ENCODE measurements at regions not wholly inside any gene's neighbourhood (a gene's known extent, or its start where the extent isn't known, plus 50 kb on each side); places are given as distances from the start of the nearest gene placed in this dataset.

GRCh38 chr12:28980436-28980835 is 168.6 kb upstream of the FAR2 start:
- H3K4me3 ChIP-seq (ENCODE audit: low read length): no peak overlapping the region
- H3F3A ChIP-seq (ENCODE audit: low read length, unreplicated experiment): no peaks in the 10 kb centered on the region
- no peaks in the 10 kb centered on the region for H3K79me2 ChIP-seq (ENCODE audit: low read length)
- ATAC-seq (no peak), DNase-seq (no peak)
- H4K20me1 ChIP-seq (ENCODE audit: low read length): no peaks in the 10 kb centered on the region
- 0 out of 2 replicates have a peak, but pooled peaks cover 5% of the 10 kb centered on the region for H3K9me2 ChIP-seq (replicated peaks; ENCODE audit: low read length)
- H3K27ac ChIP-seq (ENCODE audit: low read length): no peak overlapping the region
- H3K9me3 ChIP-seq (ENCODE audit: low read length): no peaks in the 10 kb centered on the region
- no peak overlapping the region for H3K4me2 ChIP-seq (ENCODE audit: low read length)
- no peaks in the 10 kb centered on the region for H3K27me3 ChIP-seq (ENCODE audit: low read length)
- no peak overlapping the region for H2AFZ ChIP-seq (ENCODE audit: low read length)
- BruUV-seq (replicated peaks): no TSS peak
- H3K36me3 ChIP-seq (ENCODE audit: low read depth, low read length): no peaks in the 10 kb centered on the region
- TF ChIP-seq EZH2 (IDR thresholded peaks at IDR 0.05; ENCODE audit: low read length, unreplicated experiment) (no peak), EZH2phosphoT487 (IDR thresholded peaks at IDR 0.05; ENCODE audit: borderline replicate concordance, low read length) (no peak)
- ChIA-PET CTCF (no interaction called here), POLR2A (ENCODE audit: unreplicated experiment) (no interaction called here)
- intact Hi-C loops (cut with micrococcal nuclease): no loop called here
- H3K9ac ChIP-seq (ENCODE audit: low read length): no peak overlapping the region
- H3K4me1 ChIP-seq (ENCODE audit: insufficient read depth, low read length): 0 out of 2 replicates have a peak, but pooled peaks cover 4% of the 10 kb centered on the region

- 0 out of 2 replicates have a peak overlapping the region, but pooled peaks have one; percentile 1 for H3K27ac ChIP-seq (ENCODE audit: low read length)
- no peaks in the 10 kb centered on the region for H3K9me3 ChIP-seq (ENCODE audit: low read length)
- no peaks in the 10 kb centered on the region for H3K9me2 ChIP-seq (replicated peaks; ENCODE audit: low read length)
- BruUV-seq (replicated peaks): no TSS peak
- POLR2A ChIA-PET (ENCODE audit: unreplicated experiment): no interaction called here
- no peaks in the 10 kb centered on the region for H3K36me3 ChIP-seq (ENCODE audit: low read depth, low read length)
- ATAC-seq (peak; percentile 52), DNase-seq (peak; percentile 53)
- H3K4me3 ChIP-seq (ENCODE audit: low read length): no peak overlapping the region
- H2AFZ ChIP-seq (ENCODE audit: low read length): peak overlapping the region; percentile 1; the same call in 1 of the 2 replicates
- no peaks in the 10 kb centered on the region for H4K20me1 ChIP-seq (ENCODE audit: low read length)
- peaks cover 10% of the 10 kb centered on the region for H3K4me1 ChIP-seq (ENCODE audit: insufficient read depth, low read length)
- H3F3A ChIP-seq (ENCODE audit: low read length, unreplicated experiment): no peaks in the 10 kb centered on the region
- H3K9ac ChIP-seq (ENCODE audit: low read length): no peak overlapping the region
- H3K4me2 ChIP-seq (ENCODE audit: low read length): no peak overlapping the region
- CTCF ChIA-PET: interaction anchor here (0.6 kb wide), 1 partner anchor 1018 kb away, joined by 4 read pairs; no protein-coding TSS in a partner anchor
- no peaks in the 10 kb centered on the region for H3K79me2 ChIP-seq (ENCODE audit: low read length)
- TF ChIP-seq EZH2phosphoT487 (IDR thresholded peaks at IDR 0.05; ENCODE audit: borderline replicate concordance, low read length) (no peak), EZH2 (IDR thresholded peaks at IDR 0.05; ENCODE audit: low read length, unreplicated experiment) (no peak), CTCF (conservative IDR thresholded peaks at IDR 0.05; ENCODE audit: low read depth, low read length) (no peak)
- intact Hi-C loops (cut with micrococcal nuclease): no loop called here
- no peaks in the 10 kb centered on the region for H3K27me3 ChIP-seq (ENCODE audit: low read length)
Measured at GRCh38 chr12:28987538-28988324, 161.3 kb upstream of the FAR2 start.

- intact Hi-C loops (cut with micrococcal nuclease): no loop called here
- Histone ChIP-seq H4K20me1 (ENCODE audit: low read length) (no peaks in the 10 kb centered on the region), H3K4me3 (ENCODE audit: low read length) (no peak overlapping the region), H3K9ac (ENCODE audit: low read length) (no peak overlapping the region), H3K36me3 (ENCODE audit: low read depth, low read length) (no peaks in the 10 kb centered on the region), H3K79me2 (ENCODE audit: low read length) (no peaks in the 10 kb centered on the region), H2AFZ (ENCODE audit: low read length) (peak overlapping the region; percentile 1; the same call in 1 of the 2 replicates), H3F3A (ENCODE audit: low read length, unreplicated experiment) (no peaks in the 10 kb centered on the region), H3K9me2 (replicated peaks; ENCODE audit: low read length) (no peaks in the 10 kb centered on the region), H3K9me3 (ENCODE audit: low read length) (no peaks in the 10 kb centered on the region), H3K4me1 (ENCODE audit: insufficient read depth, low read length) (peaks cover 10% of the 10 kb centered on the region), H3K27ac (ENCODE audit: low read length) (0 out of 2 replicates have a peak overlapping the region, but pooled peaks have one; percentile 1), H3K27me3 (ENCODE audit: low read length) (no peaks in the 10 kb centered on the region), H3K4me2 (ENCODE audit: low read length) (no peak overlapping the region)
- BruUV-seq (replicated peaks): no TSS peak
- ChIA-PET POLR2A (ENCODE audit: unreplicated experiment) (no interaction called here), CTCF (interaction anchor here (0.6 kb wide), 2 partner anchors 33 to 1018 kb away, joined by 3 to 4 read pairs; no protein-coding TSS in a partner anchor)
- no peak for TF ChIP-seq EZH2phosphoT487 (IDR thresholded peaks at IDR 0.05; ENCODE audit: borderline replicate concordance, low read length)
- no peak for TF ChIP-seq EZH2 (IDR thresholded peaks at IDR 0.05; ENCODE audit: low read length, unreplicated experiment)
- no peak for TF ChIP-seq CTCF (conservative IDR thresholded peaks at IDR 0.05; ENCODE audit: low read depth, low read length)
- DNase-seq (no peak), ATAC-seq (no peak)
Measured at GRCh38 chr12:28988325-28988704, 160.8 kb upstream of the FAR2 start.

All from PC-3 (cell line).